SK-N-SH (cell line): ENCODE measurements at regions not wholly inside any gene's neighbourhood (a gene's known extent, or its start where the extent isn't known, plus 50 kb on each side); places are given as distances from the start of the nearest gene placed in this dataset.

Source experiments
- CTCF ChIP-seq: fragments of 200-600 bp; sonication (generic); IDR thresholded peaks from 2 replicates; pipeline ENCODE4 v1.6.1; 2017; ENCODE audit warnings: antibody characterized with exemption, mild to moderate bottlenecking, moderate library complexity
- ELF1 ChIP-seq: IDR thresholded peaks from 2 replicates; pipeline ENCODE4 v1.4.0; 2012
- EZH2phosphoT487 ChIP-seq: fragments of 200-600 bp; sonication (generic); IDR thresholded peaks from 2 replicates; pipeline ENCODE4 v1.6.1; 2017; ENCODE audit warnings: low read depth, mixed run types, mild to moderate bottlenecking, antibody characterized with exemption, moderate library complexity, borderline replicate concordance
- FOXJ3 ChIP-seq: sonication (generic); formaldehyde crosslinking; IDR thresholded peaks from 2 replicates; pipeline ENCODE4 v1.5.1; 2020; ENCODE audit warnings: mild to moderate bottlenecking, missing genetic modification reagents
- REST ChIP-seq: IDR thresholded peaks from 2 replicates; pipeline ENCODE4 v1.6.1; 2012; ENCODE audit warnings: mild to moderate bottlenecking, low read depth, low read length, moderate library complexity
- SIN3A ChIP-seq: IDR thresholded peaks from 2 replicates; pipeline ENCODE4 v1.6.1; 2012; ENCODE audit warnings: low read depth, mild to moderate bottlenecking, low read length, moderate library complexity, borderline replicate concordance
- TAF1 ChIP-seq: IDR thresholded peaks from 2 replicates; pipeline ENCODE4 v1.6.1; 2012; ENCODE audit warnings: low read depth, mild to moderate bottlenecking, low read length, moderate library complexity, borderline replicate concordance

- TF ChIP-seq FOXJ3 (CRISPR knock-in tag) (no peak), TAF1 (no peak), CTCF (no peak), SIN3A (no peak), ELF1 (no peak), EZH2phosphoT487 (no peak), REST (no peak)
These were observed 1950.0 kb upstream of the IGFBP7 start for GRCh38 chr4:59060002-59060846.
